KMS-11 (cell line): ENCODE measurements at regions not wholly inside any gene's neighbourhood (a gene's known extent, or its start where the extent isn't known, plus 50 kb on each side); places are given as distances from the start of the nearest gene placed in this dataset.
"Not testable (repeated sequence)": the region's sequence is repeated elsewhere in the genome, so short reads cannot be mapped to it uniquely, and the experiment has no call there.

Experiments
- H2AFZ ChIP-seq: fragments of 200-600 bp; sonication (generic); 2 replicates; pipeline ENCODE4 v1.6.1; 2016; ENCODE audit warnings: antibody characterized with exemption, mixed run types, low read depth
- H3K27ac ChIP-seq: fragments of 200-600 bp; sonication (generic); 2 replicates; pipeline ENCODE4 v1.6.1; 2016; ENCODE audit warnings: mild to moderate bottlenecking, mixed run types
- H3K27me3 ChIP-seq: fragments of 200-600 bp; sonication (generic); 2 replicates; pipeline ENCODE4 v1.6.1; 2017; ENCODE audit warnings: mild to moderate bottlenecking, low read depth, mixed run types, moderate library complexity; ENCODE audit not compliant: insufficient read depth
- H3K36me3 ChIP-seq: fragments of 200-600 bp; sonication (generic); 2 replicates; pipeline ENCODE4 v1.6.1; 2017; ENCODE audit warnings: mild to moderate bottlenecking, mixed run types; ENCODE audit not compliant: insufficient read depth
- H3K4me1 ChIP-seq: fragments of 200-600 bp; sonication (generic); 2 replicates; pipeline ENCODE4 v1.6.1; 2016; ENCODE audit warnings: mild to moderate bottlenecking, low read depth, mixed run types; ENCODE audit not compliant: poor library complexity, severe bottlenecking
- H3K4me2 ChIP-seq: fragments of 200-600 bp; sonication (generic); 2 replicates; pipeline ENCODE4 v1.7.0; 2016; ENCODE audit warnings: mild to moderate bottlenecking, mixed run types
- H3K4me3 ChIP-seq: fragments of 200-600 bp; sonication (generic); IDR thresholded peaks from 2 replicates; pipeline ENCODE4 v1.6.1; 2017; ENCODE audit warnings: low read depth, low read length, mixed read lengths; ENCODE audit not compliant: insufficient read depth
- H3K79me2 ChIP-seq: fragments of 200-600 bp; sonication (generic); 2 replicates; pipeline ENCODE4 v1.6.1; 2016; ENCODE audit warnings: low read depth, mixed run types; ENCODE audit not compliant: insufficient read depth
- H3K9ac ChIP-seq: fragments of 200-600 bp; sonication (generic); 2 replicates; pipeline ENCODE4 v1.6.1; 2016; ENCODE audit warnings: mild to moderate bottlenecking, mixed run types
- H4K20me1 ChIP-seq: fragments of 200-600 bp; sonication (generic); 2 replicates; pipeline ENCODE4 v1.6.1; 2016; ENCODE audit warnings: mild to moderate bottlenecking, mixed run types; ENCODE audit not compliant: insufficient read depth
- CTCF ChIP-seq: fragments of 200-600 bp; sonication (generic); conservative IDR thresholded peaks from 2 replicates; pipeline ENCODE4 v1.6.1; 2017; ENCODE audit warnings: low read depth, mild to moderate bottlenecking, antibody characterized with exemption, low read length, moderate library complexity, mixed read lengths

- no peak overlapping the region for H2AFZ ChIP-seq
- H3K4me1 ChIP-seq = no peaks in the 10 kb centered on the region
- no peaks in the 10 kb centered on the region for H3K79me2 ChIP-seq
- no peak overlapping the region for H3K27ac ChIP-seq
- H3K4me3 ChIP-seq = no peak overlapping the region
- no peaks in the 10 kb centered on the region for H3K36me3 ChIP-seq
- H3K27me3 ChIP-seq = no peaks in the 10 kb centered on the region
- no peak overlapping the region for H3K9ac ChIP-seq
- no peak overlapping the region for H3K4me2 ChIP-seq
- no peak for TF ChIP-seq CTCF
- no peaks in the 10 kb centered on the region for H4K20me1 ChIP-seq
Measured at GRCh38 chr15:35254062-35254461, 169.0 kb upstream of the NANOGP8 start.

DNA sequence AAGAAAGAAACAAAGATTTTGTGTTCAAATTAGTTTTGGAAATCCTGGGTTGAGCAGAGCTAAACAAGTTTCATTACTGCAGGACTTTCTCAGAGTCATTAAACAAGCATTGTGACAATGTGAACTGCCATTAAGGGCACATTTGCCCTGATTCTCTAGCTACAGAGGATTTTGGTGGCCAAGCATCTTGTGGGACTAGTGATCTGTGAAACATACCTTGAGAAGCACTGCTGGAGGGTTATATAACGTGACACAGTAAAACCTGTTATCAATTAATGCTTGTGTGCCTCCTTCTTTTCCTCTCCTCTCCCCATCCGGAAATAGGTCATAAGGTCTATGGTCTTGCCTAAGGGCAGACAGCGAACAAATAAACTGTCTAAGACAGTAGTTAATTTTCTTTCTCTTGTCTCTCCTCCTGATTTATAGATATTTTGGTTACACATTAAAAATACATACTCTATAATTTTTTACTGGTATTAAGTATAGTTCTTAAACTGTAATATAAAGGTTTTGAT, 167.3 kb upstream of the NANOGP8 start:
- Histone ChIP-seq H3K79me2 (no peaks in the 10 kb centered on the region), H3K27me3 (no peaks in the 10 kb centered on the region), H3K4me3 (no peak overlapping the region), H4K20me1 (no peaks in the 10 kb centered on the region), H3K9ac (no peak overlapping the region), H3K27ac (no peak overlapping the region), H3K36me3 (no peaks in the 10 kb centered on the region), H2AFZ (no peak overlapping the region), H3K4me1 (no peaks in the 10 kb centered on the region), H3K4me2 (no peak overlapping the region)
- no peak for TF ChIP-seq CTCF

GRCh38 chr15:35247150-35247549, 162.1 kb upstream of the NANOGP8 start:
- no peaks in the 10 kb centered on the region for H3K4me1 ChIP-seq
- no peak overlapping the region for H3K9ac ChIP-seq
- H3K27ac ChIP-seq = no peak overlapping the region
- H3K4me2 ChIP-seq = no peak overlapping the region
- no peaks in the 10 kb centered on the region for H3K36me3 ChIP-seq
- H3K79me2 ChIP-seq = no peaks in the 10 kb centered on the region
- no peak overlapping the region for H2AFZ ChIP-seq
- no peak for TF ChIP-seq CTCF
- no peak overlapping the region for H3K4me3 ChIP-seq
- no peaks in the 10 kb centered on the region for H4K20me1 ChIP-seq
- no peaks in the 10 kb centered on the region for H3K27me3 ChIP-seq

DNA sequence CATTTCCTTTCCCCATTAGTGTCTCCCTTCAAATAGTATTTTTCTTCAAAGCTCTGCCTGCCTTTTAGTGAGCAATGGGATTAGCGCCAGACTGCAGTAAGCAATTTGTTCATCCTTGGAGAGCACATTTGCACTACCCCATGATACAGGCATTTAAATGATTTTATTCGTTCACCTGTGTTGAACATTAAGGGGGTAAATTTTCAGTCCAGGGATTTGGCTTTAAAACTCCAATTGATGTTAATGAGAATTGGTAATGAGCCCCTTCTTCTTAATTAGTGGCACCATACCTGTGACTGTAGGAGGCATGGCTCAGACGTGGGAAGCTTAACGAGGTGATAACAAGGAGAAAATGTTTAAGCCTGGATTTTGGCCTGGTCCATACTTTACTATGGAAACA, 161.4 kb upstream of the NANOGP8 start:
- H3K4me2 ChIP-seq = no peak overlapping the region
- no peaks in the 10 kb centered on the region for H3K36me3 ChIP-seq
- TF ChIP-seq CTCF = no peak
- no peak overlapping the region for H3K9ac ChIP-seq
- H3K27ac ChIP-seq = no peak overlapping the region
- no peaks in the 10 kb centered on the region for H3K4me1 ChIP-seq
- H2AFZ ChIP-seq = no peak overlapping the region
- no peak overlapping the region for H3K4me3 ChIP-seq
- no peaks in the 10 kb centered on the region for H3K79me2 ChIP-seq
- H4K20me1 ChIP-seq = no peaks in the 10 kb centered on the region
- H3K27me3 ChIP-seq = no peaks in the 10 kb centered on the region

DNA sequence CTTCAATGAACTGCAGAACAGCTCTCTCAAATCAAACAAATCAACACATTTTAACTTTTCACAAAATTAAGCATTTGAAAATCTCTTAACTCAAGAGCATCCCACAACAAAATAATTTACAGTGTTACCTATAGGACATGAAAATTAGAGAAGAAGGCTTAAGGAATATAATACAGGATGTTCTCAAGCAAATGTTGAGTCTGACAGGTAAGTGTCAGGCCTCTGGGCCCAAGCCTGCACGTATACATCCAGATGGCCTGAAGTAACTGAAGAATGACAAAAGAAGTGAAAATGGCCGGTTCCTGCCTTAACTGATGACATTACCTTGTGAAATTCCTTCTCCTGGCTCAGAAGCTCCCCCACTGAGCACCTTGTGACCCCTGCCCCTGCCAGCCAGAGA, 160.6 kb upstream of the NANOGP8 start:
- H3K36me3 ChIP-seq, H3K79me2 ChIP-seq, H3K4me2 ChIP-seq, H2AFZ ChIP-seq, H3K27ac ChIP-seq, H3K4me3 ChIP-seq, H4K20me1 ChIP-seq, H3K4me1 ChIP-seq, H3K9ac ChIP-seq, H3K27me3 ChIP-seq: not testable (repeated sequence)
